ENCODE measurements at regions not wholly inside any gene's neighbourhood (a gene's known extent, or its start where the extent isn't known, plus 50 kb on each side); places are given as distances from the start of the nearest gene placed in this dataset.

- TF ChIP-seq, protein P1, sequence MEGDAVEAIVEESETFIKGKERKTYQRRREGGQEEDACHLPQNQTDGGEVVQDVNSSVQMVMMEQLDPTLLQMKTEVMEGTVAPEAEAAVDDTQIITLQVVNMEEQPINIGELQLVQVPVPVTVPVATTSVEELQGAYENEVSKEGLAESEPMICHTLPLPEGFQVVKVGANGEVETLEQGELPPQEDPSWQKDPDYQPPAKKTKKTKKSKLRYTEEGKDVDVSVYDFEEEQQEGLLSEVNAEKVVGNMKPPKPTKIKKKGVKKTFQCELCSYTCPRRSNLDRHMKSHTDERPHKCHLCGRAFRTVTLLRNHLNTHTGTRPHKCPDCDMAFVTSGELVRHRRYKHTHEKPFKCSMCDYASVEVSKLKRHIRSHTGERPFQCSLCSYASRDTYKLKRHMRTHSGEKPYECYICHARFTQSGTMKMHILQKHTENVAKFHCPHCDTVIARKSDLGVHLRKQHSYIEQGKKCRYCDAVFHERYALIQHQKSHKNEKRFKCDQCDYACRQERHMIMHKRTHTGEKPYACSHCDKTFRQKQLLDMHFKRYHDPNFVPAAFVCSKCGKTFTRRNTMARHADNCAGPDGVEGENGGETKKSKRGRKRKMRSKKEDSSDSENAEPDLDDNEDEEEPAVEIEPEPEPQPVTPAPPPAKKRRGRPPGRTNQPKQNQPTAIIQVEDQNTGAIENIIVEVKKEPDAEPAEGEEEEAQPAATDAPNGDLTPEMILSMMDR (IDR thresholded peaks at IDR 0.05), result no peak
- TF ChIP-seq REST (IDR thresholded peaks at IDR 0.05; ENCODE audit: low read depth, low read length), result no peak
- TF ChIP-seq RFX5 (IDR thresholded peaks at IDR 0.05; ENCODE audit: low read length), result no peak
- TF ChIP-seq POLR2AphosphoS5 (IDR thresholded peaks at IDR 0.05; ENCODE audit: low read depth, low read length), result no peak
- no peak for TF ChIP-seq RAD21 (IDR thresholded peaks at IDR 0.05; ENCODE audit: low read length)
- no peak for TF ChIP-seq ELF1 (IDR thresholded peaks at IDR 0.05)
- TF ChIP-seq, protein P2, sequence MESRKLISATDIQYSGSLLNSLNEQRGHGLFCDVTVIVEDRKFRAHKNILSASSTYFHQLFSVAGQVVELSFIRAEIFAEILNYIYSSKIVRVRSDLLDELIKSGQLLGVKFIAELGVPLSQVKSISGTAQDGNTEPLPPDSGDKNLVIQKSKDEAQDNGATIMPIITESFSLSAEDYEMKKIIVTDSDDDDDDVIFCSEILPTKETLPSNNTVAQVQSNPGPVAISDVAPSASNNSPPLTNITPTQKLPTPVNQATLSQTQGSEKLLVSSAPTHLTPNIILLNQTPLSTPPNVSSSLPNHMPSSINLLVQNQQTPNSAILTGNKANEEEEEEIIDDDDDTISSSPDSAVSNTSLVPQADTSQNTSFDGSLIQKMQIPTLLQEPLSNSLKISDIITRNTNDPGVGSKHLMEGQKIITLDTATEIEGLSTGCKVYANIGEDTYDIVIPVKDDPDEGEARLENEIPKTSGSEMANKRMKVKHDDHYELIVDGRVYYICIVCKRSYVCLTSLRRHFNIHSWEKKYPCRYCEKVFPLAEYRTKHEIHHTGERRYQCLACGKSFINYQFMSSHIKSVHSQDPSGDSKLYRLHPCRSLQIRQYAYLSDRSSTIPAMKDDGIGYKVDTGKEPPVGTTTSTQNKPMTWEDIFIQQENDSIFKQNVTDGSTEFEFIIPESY (IDR thresholded peaks at IDR 0.05; ENCODE audit: borderline replicate concordance, low read depth), result no peak
- no peak for TF ChIP-seq EP300 (IDR thresholded peaks at IDR 0.05; ENCODE audit: borderline replicate concordance in 1 of 2, low read depth in 1 of 2, low read length in 1 of 2)
- TF ChIP-seq TAF1 (IDR thresholded peaks at IDR 0.05; ENCODE audit: borderline replicate concordance, low read depth, low read length), result no peak
- no peak for TF ChIP-seq TCF12 (IDR thresholded peaks at IDR 0.05)
- no peak for TF ChIP-seq NRF1 (IDR thresholded peaks at IDR 0.05; ENCODE audit: low read depth, low read length)
Measured at GRCh38 chr2:136223274-136223673, 105.3 kb upstream of the CXCR4 start.
